ENCODE measurements at regions not wholly inside any gene's neighbourhood (a gene's known extent, or its start where the extent isn't known, plus 50 kb on each side); places are given as distances from the start of the nearest gene placed in this dataset.

DNA sequence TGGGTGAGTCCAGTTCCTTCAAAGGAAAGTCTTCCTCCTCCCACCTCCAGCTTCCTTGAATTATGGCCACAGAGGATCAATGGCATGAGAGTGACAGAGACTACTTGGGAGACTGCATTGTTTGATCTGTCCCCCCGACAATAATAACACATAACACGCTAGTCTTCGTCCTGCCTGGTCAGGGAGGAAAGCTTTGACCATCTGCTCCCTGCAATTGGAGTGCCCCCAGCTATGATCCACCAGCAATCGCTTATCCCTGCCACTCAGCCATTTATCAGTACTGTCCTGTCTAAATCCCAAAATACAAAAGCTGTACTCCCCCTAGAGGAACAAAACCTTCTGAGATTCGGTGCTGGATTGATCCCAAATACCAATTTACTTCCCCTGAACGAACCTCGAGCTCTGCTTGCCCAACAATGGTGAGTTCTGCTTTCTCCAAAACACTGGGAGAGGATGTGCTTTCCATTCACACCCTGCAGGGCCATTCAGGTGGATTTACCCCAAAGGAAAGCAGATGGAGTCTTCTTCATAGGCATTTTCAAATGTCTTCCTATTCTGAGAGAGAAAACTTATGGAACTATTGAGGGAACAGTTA lies 466.7 kb downstream of the TSHZ3 start:
- Histone ChIP-seq H3F3A (ENCODE audit: insufficient read depth, low read length, poor library complexity, severe bottlenecking) (no peaks in the 10 kb centered on the region), H3K9me3 (ENCODE audit: low read length) (no peaks in the 10 kb centered on the region), H4K20me1 (ENCODE audit: insufficient read depth) (no peaks in the 10 kb centered on the region), H3K4me2 (ENCODE audit: low read length) (no peak overlapping the region), H3K9me2 (ENCODE audit: insufficient read depth, low read length) (no peaks in the 10 kb centered on the region), H3K27ac (ENCODE audit: low read length) (no peak overlapping the region), H3K9ac (ENCODE audit: low read length) (no peak overlapping the region), H2AFZ (ENCODE audit: low read depth, low read length) (no peak overlapping the region), H3K36me3 (ENCODE audit: insufficient read depth, low read length) (no peaks in the 10 kb centered on the region), H3K27me3 (ENCODE audit: insufficient read depth, low read depth, low read length) (no peaks in the 10 kb centered on the region), H3K79me2 (replicated peaks; ENCODE audit: insufficient read depth, low read length) (no peaks in the 10 kb centered on the region), H3K4me3 (ENCODE audit: low read length) (no peak overlapping the region)
- TF ChIP-seq RAD21 (conservative IDR thresholded peaks at IDR 0.05), result no peak
- TF ChIP-seq SMC3 (conservative IDR thresholded peaks at IDR 0.05; ENCODE audit: poor library complexity), result no peak
- TF ChIP-seq, protein P1, sequence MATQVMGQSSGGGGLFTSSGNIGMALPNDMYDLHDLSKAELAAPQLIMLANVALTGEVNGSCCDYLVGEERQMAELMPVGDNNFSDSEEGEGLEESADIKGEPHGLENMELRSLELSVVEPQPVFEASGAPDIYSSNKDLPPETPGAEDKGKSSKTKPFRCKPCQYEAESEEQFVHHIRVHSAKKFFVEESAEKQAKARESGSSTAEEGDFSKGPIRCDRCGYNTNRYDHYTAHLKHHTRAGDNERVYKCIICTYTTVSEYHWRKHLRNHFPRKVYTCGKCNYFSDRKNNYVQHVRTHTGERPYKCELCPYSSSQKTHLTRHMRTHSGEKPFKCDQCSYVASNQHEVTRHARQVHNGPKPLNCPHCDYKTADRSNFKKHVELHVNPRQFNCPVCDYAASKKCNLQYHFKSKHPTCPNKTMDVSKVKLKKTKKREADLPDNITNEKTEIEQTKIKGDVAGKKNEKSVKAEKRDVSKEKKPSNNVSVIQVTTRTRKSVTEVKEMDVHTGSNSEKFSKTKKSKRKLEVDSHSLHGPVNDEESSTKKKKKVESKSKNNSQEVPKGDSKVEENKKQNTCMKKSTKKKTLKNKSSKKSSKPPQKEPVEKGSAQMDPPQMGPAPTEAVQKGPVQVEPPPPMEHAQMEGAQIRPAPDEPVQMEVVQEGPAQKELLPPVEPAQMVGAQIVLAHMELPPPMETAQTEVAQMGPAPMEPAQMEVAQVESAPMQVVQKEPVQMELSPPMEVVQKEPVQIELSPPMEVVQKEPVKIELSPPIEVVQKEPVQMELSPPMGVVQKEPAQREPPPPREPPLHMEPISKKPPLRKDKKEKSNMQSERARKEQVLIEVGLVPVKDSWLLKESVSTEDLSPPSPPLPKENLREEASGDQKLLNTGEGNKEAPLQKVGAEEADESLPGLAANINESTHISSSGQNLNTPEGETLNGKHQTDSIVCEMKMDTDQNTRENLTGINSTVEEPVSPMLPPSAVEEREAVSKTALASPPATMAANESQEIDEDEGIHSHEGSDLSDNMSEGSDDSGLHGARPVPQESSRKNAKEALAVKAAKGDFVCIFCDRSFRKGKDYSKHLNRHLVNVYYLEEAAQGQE (IDR thresholded peaks at IDR 0.05; ENCODE audit: borderline replicate concordance), result no peak
- no peak for TF ChIP-seq TAF1 (IDR thresholded peaks at IDR 0.05; ENCODE audit: low read depth)
- no peak for TF ChIP-seq EZH2 (IDR thresholded peaks at IDR 0.05; ENCODE audit: borderline replicate concordance, insufficient read depth, low read length, poor library complexity, severe bottlenecking)
- TF ChIP-seq, protein P2, sequence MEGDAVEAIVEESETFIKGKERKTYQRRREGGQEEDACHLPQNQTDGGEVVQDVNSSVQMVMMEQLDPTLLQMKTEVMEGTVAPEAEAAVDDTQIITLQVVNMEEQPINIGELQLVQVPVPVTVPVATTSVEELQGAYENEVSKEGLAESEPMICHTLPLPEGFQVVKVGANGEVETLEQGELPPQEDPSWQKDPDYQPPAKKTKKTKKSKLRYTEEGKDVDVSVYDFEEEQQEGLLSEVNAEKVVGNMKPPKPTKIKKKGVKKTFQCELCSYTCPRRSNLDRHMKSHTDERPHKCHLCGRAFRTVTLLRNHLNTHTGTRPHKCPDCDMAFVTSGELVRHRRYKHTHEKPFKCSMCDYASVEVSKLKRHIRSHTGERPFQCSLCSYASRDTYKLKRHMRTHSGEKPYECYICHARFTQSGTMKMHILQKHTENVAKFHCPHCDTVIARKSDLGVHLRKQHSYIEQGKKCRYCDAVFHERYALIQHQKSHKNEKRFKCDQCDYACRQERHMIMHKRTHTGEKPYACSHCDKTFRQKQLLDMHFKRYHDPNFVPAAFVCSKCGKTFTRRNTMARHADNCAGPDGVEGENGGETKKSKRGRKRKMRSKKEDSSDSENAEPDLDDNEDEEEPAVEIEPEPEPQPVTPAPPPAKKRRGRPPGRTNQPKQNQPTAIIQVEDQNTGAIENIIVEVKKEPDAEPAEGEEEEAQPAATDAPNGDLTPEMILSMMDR (IDR thresholded peaks at IDR 0.05; ENCODE audit: poor library complexity, severe bottlenecking), result no peak
- no peak for TF ChIP-seq POLR2AphosphoS5 (IDR thresholded peaks at IDR 0.05)
- TF ChIP-seq EP300 (conservative IDR thresholded peaks at IDR 0.05; ENCODE audit: poor library complexity, severe bottlenecking), result no peak
- no peak for TF ChIP-seq MXI1 (conservative IDR thresholded peaks at IDR 0.05; ENCODE audit: poor library complexity, severe bottlenecking)

DNA sequence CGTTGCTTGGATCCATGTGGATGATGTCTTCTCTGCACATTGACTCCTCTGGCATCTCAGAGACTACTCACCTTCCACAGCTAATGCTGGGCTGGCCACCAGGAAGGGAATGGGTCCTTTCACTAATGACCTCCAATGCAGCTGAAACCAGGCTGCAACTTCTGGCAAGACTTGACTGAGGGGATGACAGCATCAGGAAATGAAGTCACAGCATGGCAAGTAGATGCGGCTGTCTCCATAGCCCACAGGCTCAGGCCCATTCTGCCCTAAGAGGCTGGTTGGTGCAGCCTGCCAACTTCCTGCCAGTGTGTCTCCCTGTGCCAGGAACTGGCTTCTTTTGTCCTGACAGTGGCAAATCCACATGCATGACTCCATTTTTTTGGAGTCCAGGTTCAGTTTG lies 467.3 kb downstream of the TSHZ3 start:
- Histone ChIP-seq H3K79me2 (replicated peaks; ENCODE audit: insufficient read depth, low read length) (no peaks in the 10 kb centered on the region), H3K4me2 (ENCODE audit: low read length) (no peak overlapping the region), H3K4me3 (ENCODE audit: low read length) (no peak overlapping the region), H2AFZ (ENCODE audit: low read depth, low read length) (no peak overlapping the region), H3F3A (ENCODE audit: insufficient read depth, low read length, poor library complexity, severe bottlenecking) (no peaks in the 10 kb centered on the region), H3K9me3 (ENCODE audit: low read length) (no peaks in the 10 kb centered on the region), H4K20me1 (ENCODE audit: insufficient read depth) (no peaks in the 10 kb centered on the region), H3K36me3 (ENCODE audit: insufficient read depth, low read length) (no peaks in the 10 kb centered on the region), H3K9ac (ENCODE audit: low read length) (no peak overlapping the region), H3K9me2 (ENCODE audit: insufficient read depth, low read length) (no peaks in the 10 kb centered on the region), H3K27ac (ENCODE audit: low read length) (no peak overlapping the region), H3K27me3 (ENCODE audit: insufficient read depth, low read depth, low read length) (no peaks in the 10 kb centered on the region)
- TF ChIP-seq EZH2 (IDR thresholded peaks at IDR 0.05; ENCODE audit: borderline replicate concordance, insufficient read depth, low read length, poor library complexity, severe bottlenecking) (no peak), EP300 (conservative IDR thresholded peaks at IDR 0.05; ENCODE audit: poor library complexity, severe bottlenecking) (no peak), SMC3 (conservative IDR thresholded peaks at IDR 0.05; ENCODE audit: poor library complexity) (no peak), MXI1 (conservative IDR thresholded peaks at IDR 0.05; ENCODE audit: poor library complexity, severe bottlenecking) (no peak), POLR2AphosphoS5 (IDR thresholded peaks at IDR 0.05) (no peak), TAF1 (IDR thresholded peaks at IDR 0.05; ENCODE audit: low read depth) (no peak), RAD21 (conservative IDR thresholded peaks at IDR 0.05) (no peak)
- TF ChIP-seq, protein P2 (IDR thresholded peaks at IDR 0.05; ENCODE audit: poor library complexity, severe bottlenecking), result no peak
- TF ChIP-seq, protein P1 (IDR thresholded peaks at IDR 0.05; ENCODE audit: borderline replicate concordance), result no peak

All from neural cell (in vitro differentiated cells).